Naive thymus-derived CD8-positive, alpha-beta T cell (primary cell): ENCODE measurements at regions not wholly inside any gene's neighbourhood (a gene's known extent, or its start where the extent isn't known, plus 50 kb on each side); places are given as distances from the start of the nearest gene placed in this dataset.

Experiments used
- ATAC-seq, 2 donors: fragments of 150-1000 bp; cut with Tn5 transposase in 1 of 2; sonication (Bioruptor Pico), chemical (Tn5 transposase) in 1 of 2; 1 replicate in 1 of 2; 2 replicates in 1 of 2; pipeline ENCODE4 v1.10.0; 2021; ENCODE audit warnings: mild to moderate bottlenecking in 2 of 2, moderate library complexity in 2 of 2
- POLR2A ChIA-PET: fragments of 350-600 bp; sonication (Branson Sonifier 250); formaldehyde crosslinking; loops from one replicate; lab custom pipeline; 2021; ENCODE audit warnings: antibody characterized with exemption; lab: Charles Lee
- DNase-seq, 10 donors: peaks; one replicate each; pipeline versions ENCODE4 v3.0.0 to v3.0.0-alpha.2; 2020 to 2022
- H3K27ac Mint-ChIP-seq, 10 donors: one replicate each; pipeline ENCODE4 v1.8.0; 2020 to 2022; ENCODE audit warnings: mild to moderate bottlenecking in 10 of 10, mixed read lengths in 10 of 10, moderate library complexity in 4 of 10, inconsistent platforms in 1 of 10
- H3K27me3 Mint-ChIP-seq, 5 donors: one replicate each; pipeline ENCODE4 v1.8.0; 2021 to 2022; ENCODE audit warnings: mixed read lengths in 5 of 5
- H3K36me3 Mint-ChIP-seq, 3 donors: one replicate each; pipeline ENCODE4 v1.8.0; 2020 to 2022; ENCODE audit warnings: mixed read lengths in 3 of 3, mild to moderate bottlenecking in 2 of 3, inconsistent platforms in 1 of 3
- H3K4me1 Mint-ChIP-seq, 4 donors: one replicate each; pipeline ENCODE4 v1.8.0; 2021 to 2022; ENCODE audit warnings: mixed read lengths in 4 of 4
- H3K4me3 Mint-ChIP-seq, 10 donors: one replicate each; pipeline ENCODE4 v1.8.0; 2020 to 2022; ENCODE audit warnings: mild to moderate bottlenecking in 10 of 10, mixed read lengths in 10 of 10, moderate library complexity in 6 of 10, inconsistent platforms in 1 of 10
- H3K9me3 Mint-ChIP-seq, 9 donors: one replicate each; pipeline ENCODE4 v1.8.0; 2020 to 2022; ENCODE audit warnings: mixed read lengths in 9 of 9, mild to moderate bottlenecking in 3 of 9, inconsistent platforms in 1 of 9, moderate library complexity in 1 of 9

DNA sequence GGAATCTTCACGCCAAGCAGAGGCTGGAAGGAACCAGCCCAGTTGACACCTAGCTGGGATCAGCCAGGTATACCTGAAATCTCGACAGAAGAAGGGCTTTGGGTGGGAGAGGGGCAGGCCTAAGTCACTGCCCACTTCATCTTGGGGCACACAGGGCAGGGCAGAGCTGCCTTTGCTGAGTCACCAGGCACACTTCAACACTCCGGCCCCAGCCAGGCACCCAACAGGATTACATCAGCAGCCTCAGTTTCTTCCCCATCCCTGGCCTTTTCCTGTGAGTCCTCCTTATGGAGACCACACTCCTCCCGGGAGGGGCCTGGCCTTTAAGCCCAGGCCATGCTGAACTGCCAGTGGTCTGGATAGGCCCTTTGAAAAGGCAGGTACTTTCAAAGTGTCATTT, 201.7 kb upstream of the HS6ST1 start:
- Mint-ChIP-seq H3K27me3 (peaks cover 0 to 10% (median 0%) of the 10 kb centered on the region in 5 donors), H3K36me3 (no peaks in the 10 kb centered on the region), H3K27ac (no peak overlapping the region), H3K4me1 (no peaks in the 10 kb centered on the region), H3K4me3 (no peak overlapping the region), H3K9me3 (peaks cover 0 to 8% (median 0%) of the 10 kb centered on the region in 9 donors)
- ATAC-seq (no peak), DNase-seq (no peak)
- POLR2A ChIA-PET: no interaction called here

DNA sequence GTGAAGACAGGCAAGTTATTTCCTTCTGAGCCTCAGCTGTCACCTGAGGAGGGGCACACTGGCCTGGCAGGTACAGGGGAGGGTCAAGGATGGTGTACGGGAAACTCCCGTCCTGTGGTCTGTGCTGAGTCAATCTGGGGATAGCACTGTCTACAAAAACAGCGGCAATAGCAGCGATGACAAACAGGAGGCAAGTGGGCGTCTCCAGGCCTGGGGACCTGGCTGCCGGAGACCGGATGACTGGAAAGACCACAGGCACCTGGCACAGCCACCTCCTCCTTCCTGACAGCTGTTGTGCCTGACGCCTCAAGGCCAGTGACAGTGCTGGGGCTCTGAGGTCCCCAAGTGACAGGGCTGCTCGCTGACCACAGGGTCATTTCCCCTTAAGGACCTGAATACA, 202.1 kb upstream of the HS6ST1 start:
- DNase-seq (no peak), ATAC-seq (no peak)
- no peak overlapping the region for H3K4me3 Mint-ChIP-seq
- H3K9me3 Mint-ChIP-seq: peaks cover 0 to 8% (median 0%) of the 10 kb centered on the region in 9 donors
- no peaks in the 10 kb centered on the region for H3K4me1 Mint-ChIP-seq
- H3K36me3 Mint-ChIP-seq: no peaks in the 10 kb centered on the region
- POLR2A ChIA-PET: no interaction called here
- H3K27me3 Mint-ChIP-seq: peaks cover 0 to 10% (median 0%) of the 10 kb centered on the region in 5 donors
- no peak overlapping the region for H3K27ac Mint-ChIP-seq

DNA sequence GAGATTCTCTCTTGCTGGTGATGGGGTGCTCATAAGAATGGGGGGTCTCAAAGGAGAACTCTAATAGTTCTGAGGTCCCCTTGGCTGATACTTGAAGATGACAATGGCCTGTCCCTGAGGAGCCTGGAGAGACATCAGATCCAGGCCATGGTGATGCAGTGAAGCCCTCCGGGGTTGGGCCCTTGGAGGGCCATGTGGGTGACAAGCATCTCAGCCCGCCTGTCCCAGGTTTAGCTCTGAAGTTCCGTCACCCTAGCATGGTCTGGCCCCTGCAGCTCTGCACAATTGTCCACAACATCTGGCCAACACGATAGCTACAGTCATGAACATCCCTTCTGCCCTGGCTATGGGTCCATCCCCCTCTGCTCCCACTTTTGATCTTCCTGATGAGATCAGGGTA, 202.8 kb upstream of the HS6ST1 start:
- ATAC-seq (no peak), DNase-seq (no peak)
- Mint-ChIP-seq H3K27ac (no peak overlapping the region), H3K4me1 (no peaks in the 10 kb centered on the region), H3K36me3 (no peaks in the 10 kb centered on the region), H3K9me3 (peaks cover 0 to 8% (median 0%) of the 10 kb centered on the region in 9 donors), H3K4me3 (no peak overlapping the region), H3K27me3 (peaks cover 0 to 12% (median 0%) of the 10 kb centered on the region in 5 donors)
- POLR2A ChIA-PET: no interaction called here

DNA sequence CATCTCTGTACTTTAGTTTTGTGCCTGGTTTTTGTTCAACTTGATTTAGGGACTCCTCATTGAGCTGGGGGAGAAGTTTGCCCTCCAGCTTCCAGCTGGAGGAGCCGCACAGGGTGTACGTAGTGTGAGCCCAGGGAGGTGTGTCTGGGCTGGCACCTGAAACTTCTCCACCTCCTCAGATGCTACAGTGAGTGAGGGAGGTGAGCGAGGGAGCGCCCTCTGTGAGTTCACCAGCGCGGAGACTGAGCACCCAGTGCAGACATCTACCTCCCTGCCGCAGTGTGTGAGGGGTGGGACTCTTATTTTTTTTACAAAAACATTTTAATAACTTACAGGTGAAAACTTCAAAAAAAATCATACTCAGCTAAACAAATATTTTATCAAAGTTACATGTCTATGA, 204.2 kb upstream of the HS6ST1 start:
- Mint-ChIP-seq H3K27me3 (peaks cover 0 to 11% (median 3%) of the 10 kb centered on the region in 5 donors), H3K36me3 (no peaks in the 10 kb centered on the region), H3K4me1 (peaks cover 0 to 2% (median 0%) of the 10 kb centered on the region in 4 donors), H3K9me3 (peaks cover 0 to 8% (median 0%) of the 10 kb centered on the region in 9 donors), H3K27ac (no peak overlapping the region), H3K4me3 (no peak overlapping the region)
- DNase-seq: no peak
- POLR2A ChIA-PET: no interaction called here
- no peak for ATAC-seq

DNA sequence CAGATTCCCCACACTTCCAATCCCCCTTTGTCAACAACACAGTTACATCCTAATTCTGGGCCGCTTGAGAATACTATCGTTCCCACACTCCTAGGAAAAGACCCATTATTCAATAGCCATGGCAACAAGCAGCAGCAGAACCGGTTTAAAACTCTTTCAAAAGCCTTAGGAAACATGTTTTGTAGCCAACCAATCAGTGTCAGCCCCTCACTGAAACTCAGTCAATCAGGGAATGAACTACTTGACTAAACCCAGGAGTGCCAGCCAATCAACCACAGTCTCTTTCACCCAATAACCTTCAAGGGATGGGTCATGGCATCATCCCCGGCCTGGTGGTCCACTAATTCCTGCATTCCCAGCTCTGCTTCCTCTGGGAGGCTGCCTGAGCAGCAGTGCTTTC, 204.8 kb upstream of the HS6ST1 start:
- Mint-ChIP-seq H3K27me3 (peaks cover 0 to 11% (median 3%) of the 10 kb centered on the region in 5 donors), H3K9me3 (peaks cover 0 to 8% (median 0%) of the 10 kb centered on the region in 9 donors), H3K4me3 (no peak overlapping the region), H3K27ac (no peak overlapping the region), H3K4me1 (peaks cover 0 to 3% (median 0%) of the 10 kb centered on the region in 4 donors), H3K36me3 (no peaks in the 10 kb centered on the region)
- POLR2A ChIA-PET: no interaction called here
- no peak for ATAC-seq
- no peak for DNase-seq

DNA sequence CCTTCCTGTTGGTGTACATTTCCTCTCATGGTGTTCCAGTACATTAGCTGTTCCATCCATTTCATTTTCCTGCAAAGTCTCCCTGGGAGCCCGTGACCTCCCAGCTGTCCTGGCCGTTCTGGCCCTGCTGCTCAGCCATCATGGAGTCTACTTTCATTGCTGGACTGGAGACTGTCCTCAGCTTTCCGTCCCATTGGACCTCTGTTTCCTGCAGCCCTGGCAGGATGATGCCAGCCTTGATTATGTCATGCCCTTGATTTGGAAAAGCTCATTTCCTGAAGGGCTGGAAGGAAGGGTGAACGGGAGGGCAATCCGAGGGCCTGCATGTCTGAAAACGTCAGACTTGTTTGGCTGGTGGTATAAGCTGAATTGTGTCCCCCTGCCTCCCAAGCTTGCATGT, 205.5 kb upstream of the HS6ST1 start:
- Mint-ChIP-seq H3K27me3 (peaks cover 0 to 11% (median 3%) of the 10 kb centered on the region in 5 donors), H3K27ac (no peak overlapping the region), H3K4me1 (peaks cover 0 to 3% (median 0%) of the 10 kb centered on the region in 4 donors), H3K4me3 (no peak overlapping the region), H3K36me3 (no peaks in the 10 kb centered on the region), H3K9me3 (peaks cover 0 to 8% (median 0%) of the 10 kb centered on the region in 9 donors)
- no peak for ATAC-seq
- POLR2A ChIA-PET: no interaction called here
- no peak for DNase-seq

DNA sequence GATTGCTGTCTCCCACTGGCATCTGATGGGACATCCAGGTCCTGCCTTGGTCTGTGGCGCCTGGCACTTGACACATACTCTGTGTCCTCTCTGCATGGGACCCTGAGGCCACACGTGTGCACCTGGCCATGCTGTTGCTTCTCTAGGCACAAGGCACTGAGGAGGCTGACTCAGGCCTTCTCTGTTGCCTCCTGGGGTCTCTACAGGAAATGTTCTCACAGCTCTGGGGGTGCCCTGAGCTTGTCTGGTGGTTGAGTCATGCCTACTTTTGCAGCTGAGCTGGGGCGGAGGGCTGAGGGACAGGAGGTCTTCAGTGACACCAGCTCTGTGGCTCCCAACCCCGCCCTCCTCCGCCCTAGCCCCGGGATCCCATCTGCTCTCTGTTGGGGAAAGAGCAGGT, 207.0 kb upstream of the HS6ST1 start:
- no peak for ATAC-seq
- POLR2A ChIA-PET: no interaction called here
- DNase-seq: no peak
- H3K27me3 Mint-ChIP-seq: peaks cover 0 to 8% (median 3%) of the 10 kb centered on the region in 5 donors
- peaks cover 0 to 3% (median 0%) of the 10 kb centered on the region in 4 donors for H3K4me1 Mint-ChIP-seq
- no peak overlapping the region for H3K4me3 Mint-ChIP-seq
- H3K36me3 Mint-ChIP-seq: no peaks in the 10 kb centered on the region
- peaks cover 0 to 8% (median 0%) of the 10 kb centered on the region in 9 donors for H3K9me3 Mint-ChIP-seq
- no peak overlapping the region for H3K27ac Mint-ChIP-seq

DNA sequence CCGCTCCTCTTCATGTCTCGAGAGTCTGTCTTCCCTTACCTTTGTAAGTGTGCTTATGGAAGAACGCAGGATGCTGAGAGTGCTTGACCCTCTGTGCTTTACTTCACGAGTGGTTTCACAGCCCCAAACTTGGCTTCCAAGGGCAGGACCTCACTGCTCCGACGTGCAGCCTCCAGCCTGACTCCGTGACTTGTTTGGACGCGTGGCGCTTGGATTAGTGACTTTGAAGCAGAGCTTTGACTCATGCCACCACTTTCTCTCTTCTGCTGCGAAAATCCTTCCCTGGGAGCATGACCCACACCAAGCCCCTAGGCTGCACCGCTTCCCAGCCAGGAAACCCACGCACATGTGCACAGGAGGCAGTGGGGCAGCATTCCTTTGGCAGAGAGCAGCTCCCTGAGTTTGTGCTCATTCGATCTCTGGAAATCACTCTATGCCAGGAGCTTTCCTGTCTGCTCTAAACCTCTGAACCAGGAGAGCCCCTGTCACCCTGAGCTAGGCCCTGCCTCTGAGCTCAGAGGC, 207.8 kb upstream of the HS6ST1 start:
- ATAC-seq: no peak
- H3K27me3 Mint-ChIP-seq: peaks cover 0 to 8% (median 3%) of the 10 kb centered on the region in 5 donors
- POLR2A ChIA-PET: no interaction called here

DNA sequence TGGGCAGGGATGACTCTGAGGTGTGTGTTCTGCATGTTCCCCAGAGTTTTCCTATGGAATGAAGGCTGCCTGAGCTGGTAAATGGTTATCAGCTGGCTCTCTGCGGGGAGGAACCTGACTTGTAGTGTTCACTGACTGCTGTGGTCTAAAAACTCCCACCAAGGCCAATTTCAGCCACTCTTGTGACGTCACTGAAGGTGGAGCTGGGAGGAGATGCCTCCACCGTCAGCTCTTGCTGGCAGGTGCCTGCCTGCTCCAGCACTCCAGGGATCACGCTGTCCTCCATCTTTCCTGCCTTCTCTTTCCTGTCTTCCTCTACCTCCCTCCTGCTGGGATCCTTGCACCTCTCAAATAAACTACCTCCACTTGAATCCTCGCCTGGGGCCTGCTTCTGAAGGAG, 209.5 kb upstream of the HS6ST1 start:
- H3K27me3 Mint-ChIP-seq: peaks cover 0 to 8% (median 3%) of the 10 kb centered on the region in 5 donors
- DNase-seq (no peak), ATAC-seq (no peak)
- H3K4me3 Mint-ChIP-seq: no peak overlapping the region
- H3K36me3 Mint-ChIP-seq: no peaks in the 10 kb centered on the region
- peaks cover 0 to 3% (median under 1%) of the 10 kb centered on the region in 4 donors for H3K4me1 Mint-ChIP-seq
- POLR2A ChIA-PET: no interaction called here
- no peak overlapping the region for H3K27ac Mint-ChIP-seq
- H3K9me3 Mint-ChIP-seq: peaks cover 0 to 8% (median 0%) of the 10 kb centered on the region in 9 donors

More for the DNA sequence above, 207.8 kb upstream of the HS6ST1 start:
- Mint-ChIP-seq H3K36me3 (no peaks in the 10 kb centered on the region), H3K9me3 (peaks cover 0 to 8% (median 0%) of the 10 kb centered on the region in 9 donors), H3K27ac (no peak overlapping the region), H3K4me3 (no peak overlapping the region), H3K4me1 (peaks cover 0 to 3% (median under 1%) of the 10 kb centered on the region in 4 donors)
- no peak for DNase-seq

DNA sequence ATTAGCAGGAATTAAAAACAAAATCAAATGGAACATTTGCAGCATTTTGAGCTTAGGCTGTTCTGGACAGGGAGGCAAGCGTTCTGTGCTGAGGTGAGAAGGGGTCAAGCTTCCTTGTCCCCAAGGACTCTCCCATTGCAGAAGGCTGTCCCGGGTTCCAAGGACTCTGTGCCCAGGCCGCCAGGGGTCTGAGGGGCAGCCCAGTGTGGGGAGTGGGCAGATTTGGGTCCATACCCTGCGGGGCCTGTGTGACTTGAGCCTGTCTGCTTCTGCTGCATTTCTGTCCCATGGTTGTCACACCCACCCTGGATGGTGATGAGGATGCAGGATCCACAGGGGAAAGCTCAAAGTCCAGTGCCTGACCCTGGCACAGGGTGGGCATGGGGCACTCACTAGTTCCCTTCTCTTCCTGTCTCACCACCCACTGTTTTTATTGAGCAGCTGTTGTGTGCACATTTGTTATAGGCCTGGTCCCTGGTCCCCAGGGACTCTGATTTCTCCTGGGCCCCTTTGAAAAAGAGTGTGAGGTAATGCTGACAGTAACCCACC, 211.4 kb upstream of the HS6ST1 start:
- ATAC-seq (no peak), DNase-seq (peak in 1 of 10 donors; percentile 30)
- Mint-ChIP-seq H3K27me3 (peaks cover 0 to 5% (median 2%) of the 10 kb centered on the region in 5 donors), H3K9me3 (no peaks in the 10 kb centered on the region), H3K36me3 (no peaks in the 10 kb centered on the region), H3K27ac (no peak overlapping the region), H3K4me1 (peaks cover 0 to 3% (median under 1%) of the 10 kb centered on the region in 4 donors), H3K4me3 (no peak overlapping the region)
- POLR2A ChIA-PET: no interaction called here

DNA sequence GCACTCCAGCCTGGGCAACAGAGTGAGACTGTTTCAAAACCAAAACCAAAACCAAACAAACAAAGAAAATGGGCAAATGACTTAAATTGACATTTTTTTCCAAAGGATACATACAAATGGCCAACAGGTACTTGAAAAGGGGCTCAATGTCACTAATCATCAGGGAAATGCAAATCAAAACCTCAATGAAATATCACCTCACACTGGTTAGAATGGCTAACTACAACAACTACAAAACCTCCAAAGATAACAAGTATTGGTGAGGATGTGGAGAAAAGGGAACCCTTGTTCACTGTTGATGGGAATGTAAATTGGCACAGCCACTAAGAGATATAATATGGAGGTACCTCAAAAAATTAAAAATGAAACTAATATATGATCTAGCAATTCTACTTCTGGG, 213.2 kb upstream of the HS6ST1 start:
- peaks cover 0 to 3% (median under 1%) of the 10 kb centered on the region in 4 donors for H3K4me1 Mint-ChIP-seq
- H3K27me3 Mint-ChIP-seq: peaks cover 0 to 2% (median 0%) of the 10 kb centered on the region in 5 donors
- H3K36me3 Mint-ChIP-seq: no peaks in the 10 kb centered on the region
- no peak for ATAC-seq
- H3K4me3 Mint-ChIP-seq: no peak overlapping the region
- H3K27ac Mint-ChIP-seq: no peak overlapping the region
- H3K9me3 Mint-ChIP-seq: peaks cover 0 to under 1% (median 0%) of the 10 kb centered on the region in 9 donors
- POLR2A ChIA-PET: no interaction called here
- DNase-seq: no peak

DNA sequence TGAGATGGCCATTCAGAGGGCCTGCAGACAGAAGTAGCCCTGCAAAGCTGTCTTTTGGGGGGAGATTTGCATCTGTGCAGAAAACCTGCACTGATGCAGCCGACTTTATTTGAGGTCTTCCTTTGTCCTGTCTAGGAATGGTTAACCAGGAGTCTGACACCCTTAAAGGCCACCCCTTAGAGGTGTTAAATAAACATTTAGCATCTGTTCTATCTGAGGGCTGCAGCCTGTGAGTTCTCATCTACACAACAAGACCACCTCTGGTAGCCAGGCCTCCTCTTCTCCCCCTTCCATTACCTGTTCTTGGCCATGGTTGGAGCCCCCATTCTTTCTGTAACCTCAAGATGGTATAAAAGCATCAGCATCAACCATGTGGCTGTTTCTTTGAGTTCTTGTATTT, 214.4 kb upstream of the HS6ST1 start:
- ATAC-seq (no peak), DNase-seq (no peak)
- Mint-ChIP-seq H3K4me1 (peaks cover 0 to 2% (median under 1%) of the 10 kb centered on the region in 4 donors), H3K27me3 (peaks cover 0 to 2% (median 0%) of the 10 kb centered on the region in 5 donors), H3K36me3 (no peaks in the 10 kb centered on the region), H3K9me3 (peaks cover 0 to 2% (median 0%) of the 10 kb centered on the region in 9 donors), H3K27ac (peak overlapping the region in 1 of 10 donors; percentile 18), H3K4me3 (no peak overlapping the region)
- POLR2A ChIA-PET: no interaction called here

DNA sequence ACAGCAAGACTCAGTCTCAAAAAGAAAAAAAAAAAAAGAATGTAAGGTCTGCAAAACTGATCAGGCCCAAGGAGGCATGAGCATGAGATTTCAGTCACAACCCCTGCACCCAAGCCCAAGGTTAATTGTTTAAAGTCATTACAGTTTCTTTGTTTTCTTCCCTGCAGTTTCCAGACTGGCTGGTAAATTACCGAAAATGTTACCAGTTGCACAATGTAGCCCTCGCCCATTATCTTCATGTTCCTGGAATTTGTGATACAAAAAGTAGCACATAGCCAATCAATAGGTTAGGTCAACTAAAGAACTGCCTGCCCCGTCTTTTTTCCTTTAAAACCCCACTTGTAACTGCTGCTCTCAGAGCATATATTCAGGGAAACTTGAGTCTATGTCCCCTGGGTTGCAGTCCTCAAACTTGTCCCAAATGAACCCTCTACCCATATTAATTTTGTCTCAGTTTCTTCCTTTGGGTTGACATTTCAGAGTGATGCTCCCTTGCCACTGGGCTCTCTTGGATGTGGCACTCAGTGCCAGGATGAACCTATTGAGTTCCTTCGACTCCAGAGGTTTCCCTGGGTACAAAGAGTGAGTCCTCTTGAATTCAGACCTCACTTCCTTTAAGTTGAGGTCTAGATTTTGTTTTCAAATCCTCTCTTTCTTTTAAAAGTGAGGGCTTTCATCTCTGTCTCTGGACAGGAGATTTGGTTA, 216.2 kb upstream of the HS6ST1 start:
- DNase-seq: no peak
- Mint-ChIP-seq H3K36me3 (no peaks in the 10 kb centered on the region), H3K4me1 (peaks cover 0 to 2% (median 0%) of the 10 kb centered on the region in 4 donors), H3K27me3 (peaks cover 0 to 2% (median 0%) of the 10 kb centered on the region in 5 donors), H3K4me3 (peak overlapping the region in 1 of 10 donors; percentile 1), H3K9me3 (peaks cover 0 to 2% (median 0%) of the 10 kb centered on the region in 9 donors), H3K27ac (no peak overlapping the region)
- no peak for ATAC-seq
- POLR2A ChIA-PET: no interaction called here
